Lung (tissue), 11 donors: ENCODE measurements at regions not wholly inside any gene's neighbourhood (a gene's known extent, or its start where the extent isn't known, plus 50 kb on each side); places are given as distances from the start of the nearest gene placed in this dataset.

Experiments used
- ATAC-seq: fragments of 200-7000 bp; cut with Tn5 transposase; one replicate; pipeline ENCODE4 v1.9.1; 2020; ENCODE audit warnings: moderate number of reproducible peaks; ENCODE audit not compliant: insufficient read depth, low FRiP score
- DNase-seq, 3 donors: peaks; one replicate each; pipeline ENCODE4 v3.0.0-alpha.2; 2013 to 2017
- H3K27ac ChIP-seq, 2 donors: one replicate each; pipeline ENCODE4 v1.5.1; 2013; ENCODE audit warnings: mild to moderate bottlenecking in 2 of 2, moderate library complexity in 2 of 2, control low read depth in 1 of 2, inconsistent platforms in 1 of 2, low read depth in 1 of 2, low read length in 1 of 2
- H3K27me3 ChIP-seq, 3 donors: one replicate each; pipeline ENCODE4 v1.5.1; 2013; ENCODE audit warnings: low read length in 2 of 3; ENCODE audit not compliant: control insufficient read depth in 3 of 3, insufficient read depth in 3 of 3
- H3K36me3 ChIP-seq, 4 donors: one replicate each; pipeline ENCODE4 v1.5.1; 2013; ENCODE audit warnings: low read length in 4 of 4, mild to moderate bottlenecking in 1 of 4, moderate library complexity in 1 of 4; ENCODE audit not compliant: control insufficient read depth in 4 of 4, insufficient read depth in 4 of 4
- H3K4me1 ChIP-seq, 5 donors: one replicate each; pipeline ENCODE4 v1.5.1; 2013; ENCODE audit warnings: low read length in 5 of 5, mild to moderate bottlenecking in 2 of 5, moderate library complexity in 1 of 5; ENCODE audit not compliant: control insufficient read depth in 5 of 5, insufficient read depth in 5 of 5
- H3K4me3 ChIP-seq: one replicate; pipeline ENCODE4 v1.5.1; 2013; ENCODE audit warnings: mild to moderate bottlenecking, control low read depth, moderate library complexity
- H3K9ac ChIP-seq, 2 donors: one replicate each; pipeline ENCODE4 v1.5.1; 2013; ENCODE audit warnings: low read length in 2 of 2, control low read depth in 1 of 2; ENCODE audit not compliant: insufficient read depth in 1 of 2
- H3K9me3 ChIP-seq, 4 donors: one replicate each; pipeline ENCODE4 v1.5.1; 2013; ENCODE audit warnings: low read length in 3 of 4, mild to moderate bottlenecking in 1 of 4, moderate library complexity in 1 of 4; ENCODE audit not compliant: control insufficient read depth in 4 of 4, insufficient read depth in 3 of 4
- CTCF ChIP-seq: IDR thresholded peaks from 2 replicates; pipeline ENCODE4 v1.5.1; 2012; ENCODE audit warnings: mild to moderate bottlenecking; ENCODE audit errors: control extremely low read depth, extremely low read depth
- WGBS, 2 donors: extraction: QIAGEN DNeasy Blood & Tissue Kit; methylation state at CpG; one replicate each; pipeline ENCODE4 v1.1.7; 2013; 5-methylcytosine and 5-hydroxymethylcytosine counted together
- donor health status: control.
- donor health status: control.
- donor health status: Bipolar disorder and iron deficiency.
- donor health status: healthy.
- donor health status: DM: yes; HTN: yes; CAD: no.

GRCh38 chr3:76886761-76887500 lies 153.0 kb upstream of the ROBO2 start:
- H3K27me3 ChIP-seq, result no peaks in the 10 kb centered on the region
- no peaks in the 10 kb centered on the region for H3K9me3 ChIP-seq
- H3K9ac ChIP-seq, result no peak overlapping the region
- DNase-seq, result no peak
- no peak for TF ChIP-seq CTCF
- no peak for ATAC-seq
- no peak overlapping the region for H3K27ac ChIP-seq
- H3K36me3 ChIP-seq, result peaks cover 0 to under 1% (median 0%) of the 10 kb centered on the region in 4 donors
- H3K4me1 ChIP-seq, result peaks cover 0 to 8% (median 0%) of the 10 kb centered on the region in 5 donors
- WGBS, 2 donors, result 87 to 88% methylated on average over 3 of the region's 3 CpGs
- H3K4me3 ChIP-seq, result no peak overlapping the region

- ATAC-seq (no peak), DNase-seq (no peak)
- Histone ChIP-seq H3K36me3 (no peaks in the 10 kb centered on the region), H3K9ac (no peak overlapping the region), H3K27ac (no peak overlapping the region), H3K4me3 (no peak overlapping the region), H3K9me3 (no peaks in the 10 kb centered on the region), H3K27me3 (no peaks in the 10 kb centered on the region), H3K4me1 (peaks cover 0 to 8% (median 0%) of the 10 kb centered on the region in 5 donors)
- 47 to 52% methylated on average over 1 of the region's 1 CpG for WGBS, 2 donors
- TF ChIP-seq CTCF, result no peak
These were observed 151.0 kb upstream of the ROBO2 start for GRCh38 chr3:76888856-76889255.

- Histone ChIP-seq H3K4me1 (peaks cover 0 to 6% (median 0%) of the 10 kb centered on the region in 5 donors), H3K36me3 (no peaks in the 10 kb centered on the region), H3K9ac (no peak overlapping the region), H3K4me3 (no peak overlapping the region), H3K9me3 (no peaks in the 10 kb centered on the region), H3K27ac (no peak overlapping the region), H3K27me3 (no peaks in the 10 kb centered on the region)
- TF ChIP-seq CTCF, result no peak
- WGBS, 2 donors, result 76 to 78% methylated on average over 6 of the region's 6 CpGs
- no peak for DNase-seq
- no peak for ATAC-seq
These were observed 150.0 kb upstream of the ROBO2 start for GRCh38 chr3:76889911-76890310.

GRCh38 chr3:76897076-76897475 lies 142.8 kb upstream of the ROBO2 start:
- Histone ChIP-seq H3K27ac (no peak overlapping the region), H3K9me3 (no peaks in the 10 kb centered on the region), H3K9ac (peak overlapping the region in 1 of 2 donors; percentile 38), H3K4me3 (no peak overlapping the region), H3K27me3 (no peaks in the 10 kb centered on the region), H3K36me3 (no peaks in the 10 kb centered on the region), H3K4me1 (peaks cover 0 to 12% (median 0%) of the 10 kb centered on the region in 5 donors)
- ATAC-seq (no peak), DNase-seq (peak in 2 of 3 donors; percentile 54 to 80)
- no peak for TF ChIP-seq CTCF
- 72 to 73% methylated on average over 2 of the region's 2 CpGs for WGBS, 2 donors
